Hypothalamus (tissue), 51 donors: ENCODE measurements at regions not wholly inside any gene's neighbourhood (a gene's known extent, or its start where the extent isn't known, plus 50 kb on each side); places are given as distances from the start of the nearest gene placed in this dataset.

Experiments
- DNase-seq, 51 donors: peaks; one replicate each; lab custom pipeline; 2025; lab: John Stamatoyannopoulos, UW

DNA sequence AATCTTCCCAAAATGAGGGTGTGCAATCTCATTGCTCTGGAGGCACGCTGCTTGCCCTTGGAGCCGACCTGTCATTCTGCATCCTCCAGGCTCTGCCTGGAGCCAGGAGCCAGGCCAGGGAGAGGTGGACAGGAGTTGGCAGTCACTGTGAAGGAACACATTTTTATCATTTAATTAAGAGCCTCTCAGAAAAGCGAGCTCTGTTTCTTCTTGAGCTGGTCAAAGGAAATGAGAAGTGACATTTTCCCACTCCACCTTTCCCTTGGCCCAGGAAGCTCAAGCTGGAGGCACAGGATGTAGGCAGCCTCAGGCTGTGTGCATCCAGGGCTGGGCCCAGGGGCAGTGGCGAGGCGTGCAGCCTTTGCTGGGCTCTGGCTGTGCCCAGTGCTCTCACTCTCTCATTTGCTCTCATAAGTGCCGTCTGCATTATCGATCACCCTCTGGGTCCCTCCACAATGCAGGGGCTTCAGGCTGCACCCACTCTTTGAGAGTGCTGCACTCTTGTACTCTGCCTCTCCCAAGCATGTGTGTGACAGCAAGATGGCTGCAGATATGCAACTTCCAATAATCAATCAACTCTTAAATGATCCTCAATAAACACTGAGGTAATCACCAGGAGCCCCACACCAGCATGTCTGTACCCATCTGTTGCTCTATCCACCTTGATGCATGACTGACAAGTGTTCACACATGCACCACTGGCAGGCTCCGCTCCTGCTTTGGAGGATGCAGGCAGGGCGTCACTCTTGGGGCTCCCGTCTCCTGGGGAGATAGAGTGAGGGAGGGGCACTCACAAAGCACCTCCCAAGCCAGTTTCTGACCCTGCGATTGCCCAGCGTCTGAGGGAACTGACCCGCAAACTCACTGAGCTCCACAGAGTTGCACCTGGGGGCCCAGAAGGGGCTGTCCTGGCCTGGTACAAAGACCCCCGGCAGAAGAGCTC, 171.4 kb downstream of the ZNF248 start:
- no peak for DNase-seq

DNA sequence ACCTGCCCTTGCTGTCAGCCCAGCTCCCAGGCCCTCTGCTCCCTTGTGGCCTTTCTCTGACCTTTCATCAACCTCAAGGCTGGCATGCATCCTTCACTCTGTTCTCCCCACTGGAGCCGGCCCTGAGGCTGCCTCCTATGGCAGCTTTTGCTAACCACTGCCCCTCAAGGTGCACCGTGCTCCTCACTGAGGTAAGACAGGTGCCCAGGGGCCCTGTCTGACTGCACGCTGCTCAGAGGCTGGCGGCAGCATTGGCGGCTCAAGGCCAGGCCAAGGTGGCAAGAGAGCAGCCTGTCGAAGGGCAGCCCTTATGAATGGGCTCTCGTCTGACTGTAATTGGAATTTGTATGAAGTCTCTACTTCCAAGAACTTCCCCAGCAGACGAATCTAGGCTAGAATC, 172.6 kb downstream of the ZNF248 start:
- DNase-seq: no peak

DNA sequence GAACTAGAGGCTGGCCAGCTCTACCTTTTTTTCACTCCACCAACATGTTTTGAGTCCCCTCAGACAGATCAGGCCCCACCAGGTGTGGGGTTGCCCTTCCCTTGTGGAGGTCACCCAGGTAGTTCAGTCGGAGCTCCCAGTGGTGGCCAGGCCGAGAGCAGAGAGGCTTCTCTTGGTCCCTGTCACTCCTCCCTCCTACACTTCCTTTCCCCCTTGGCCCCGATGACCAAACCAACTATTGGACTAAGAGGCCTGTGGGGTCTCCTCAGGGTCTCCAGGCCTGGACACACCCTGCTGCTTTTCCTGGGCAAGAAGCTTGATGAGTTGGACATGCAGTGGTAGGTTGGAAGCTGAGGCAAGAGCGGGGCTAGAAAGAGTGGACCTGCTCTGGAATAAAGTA, 174.8 kb downstream of the ZNF248 start:
- no peak for DNase-seq

DNA sequence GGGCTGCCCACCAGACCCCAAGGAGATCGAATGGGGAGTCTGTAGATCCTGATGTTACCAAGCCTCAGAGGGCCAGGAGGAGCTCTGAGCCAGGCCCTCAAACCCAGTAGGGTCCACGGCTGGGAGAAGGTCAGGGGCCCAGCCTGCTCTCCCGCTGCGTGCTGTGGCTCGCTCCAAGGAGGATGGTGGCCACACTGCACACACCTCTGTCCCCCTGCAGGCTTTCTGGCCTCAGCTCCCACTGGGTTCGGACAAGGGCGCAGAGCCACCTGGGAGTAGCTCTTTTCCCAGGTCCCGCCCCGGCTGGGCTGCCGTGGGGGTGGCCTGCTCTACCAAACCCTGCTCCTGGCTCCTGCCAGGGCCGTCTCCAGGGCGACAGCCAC, 175.8 kb downstream of the ZNF248 start:
- DNase-seq: no peak

DNA sequence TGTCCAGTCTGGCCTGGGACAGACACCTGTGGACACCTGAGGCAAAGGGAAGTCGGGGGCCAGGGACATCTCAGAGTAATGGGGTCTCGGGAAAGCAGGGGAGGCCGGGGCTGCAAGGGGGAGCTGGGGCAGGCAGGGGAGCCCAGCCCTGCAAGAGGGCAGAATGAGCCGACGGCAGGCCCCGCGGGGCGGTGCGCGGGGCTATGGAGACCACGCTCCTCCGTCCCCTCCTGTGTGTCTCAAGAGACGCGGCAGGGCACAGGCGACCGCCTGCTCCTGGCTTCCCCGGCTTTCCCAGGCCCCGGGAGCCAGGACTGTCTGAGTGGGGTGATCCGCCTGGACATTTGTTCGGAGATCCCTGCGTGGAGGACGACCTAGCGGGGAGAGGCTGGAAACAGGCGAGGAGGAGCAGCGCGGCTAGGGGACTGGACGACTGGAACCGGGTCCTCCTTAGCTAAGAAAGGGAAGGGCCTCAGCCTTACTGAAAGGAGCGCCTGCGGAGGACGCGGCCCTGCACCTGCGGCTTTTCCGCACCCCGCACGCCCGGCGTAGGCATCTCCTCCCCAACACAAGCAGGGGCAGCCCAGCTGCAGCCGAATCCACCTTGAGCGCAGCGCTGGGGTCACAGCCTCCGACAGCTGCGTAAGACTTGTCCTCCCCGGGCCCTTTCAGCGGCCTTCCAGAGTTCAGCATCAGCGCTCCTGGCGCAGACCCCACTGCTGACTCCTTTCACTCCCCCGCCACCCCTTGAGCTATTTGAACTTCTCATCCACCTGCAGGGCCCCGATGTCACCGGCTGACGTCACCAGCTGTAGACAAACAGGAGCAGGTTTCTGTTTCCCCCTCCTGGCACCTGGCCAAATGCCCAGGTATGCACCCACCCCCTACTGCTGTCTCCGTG, 176.4 kb downstream of the ZNF248 start:
- DNase-seq: no peak

DNA sequence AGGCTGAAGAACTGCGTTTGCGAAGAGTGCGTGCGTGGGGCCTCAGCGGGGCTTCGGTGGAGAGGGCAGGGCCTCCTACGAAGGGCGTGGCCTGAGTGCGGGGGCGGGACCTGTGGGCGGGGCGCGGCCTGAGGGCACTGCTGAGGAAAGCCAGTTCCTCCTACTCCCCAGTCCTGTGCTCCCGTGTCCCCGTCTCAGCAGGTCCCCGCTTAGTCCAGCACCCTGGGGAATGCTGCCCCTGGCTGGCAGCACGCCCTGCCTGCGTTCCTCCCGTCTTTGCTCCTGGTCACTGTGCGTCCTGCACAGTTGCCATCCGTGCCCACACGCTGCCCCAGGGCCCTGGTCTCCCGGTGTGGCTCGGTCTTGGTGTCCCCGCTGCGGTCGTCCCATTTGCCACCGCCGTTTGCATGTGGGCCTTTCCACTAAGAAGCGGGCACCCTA, 177.1 kb downstream of the ZNF248 start:
- no peak for DNase-seq

DNA sequence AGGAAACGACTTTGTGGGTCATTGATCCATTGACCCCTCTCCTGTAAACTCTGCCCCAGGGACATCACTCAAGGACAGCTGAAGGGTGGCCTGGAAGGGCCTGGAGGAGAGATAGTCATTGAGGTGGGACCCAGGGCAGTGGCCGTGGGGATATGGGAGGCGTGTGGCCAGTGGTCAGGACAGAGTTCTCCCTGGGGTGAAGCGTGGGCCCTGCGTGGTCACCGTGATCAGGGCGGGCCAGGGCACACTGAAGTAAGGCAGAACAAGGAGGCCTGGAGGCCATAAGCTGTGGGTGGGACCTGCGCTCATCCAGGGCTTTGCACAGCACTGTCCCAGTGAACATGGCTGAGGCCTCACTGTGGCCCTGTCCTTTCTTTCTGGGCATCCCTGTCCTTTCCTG, 177.9 kb downstream of the ZNF248 start:
- DNase-seq: no peak

DNA sequence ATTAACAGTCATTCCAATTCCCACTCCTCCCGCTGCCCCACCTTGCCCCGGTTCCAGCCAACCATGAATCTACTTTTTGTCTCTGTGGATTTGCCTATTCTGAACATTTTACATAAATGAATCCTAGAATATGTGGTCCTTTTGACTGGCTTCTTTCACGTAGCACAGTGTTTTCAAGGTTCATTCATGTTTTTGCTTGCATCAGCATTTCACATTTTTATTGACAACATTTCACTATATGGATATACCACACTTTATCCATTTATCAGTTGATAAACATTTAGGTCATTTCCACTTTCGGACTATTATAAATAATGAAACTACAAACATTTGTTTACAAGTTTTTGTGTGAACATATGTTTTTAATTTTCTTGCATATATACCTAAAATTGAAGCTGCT, 182.0 kb downstream of the ZNF248 start:
- DNase-seq: no peak

DNA sequence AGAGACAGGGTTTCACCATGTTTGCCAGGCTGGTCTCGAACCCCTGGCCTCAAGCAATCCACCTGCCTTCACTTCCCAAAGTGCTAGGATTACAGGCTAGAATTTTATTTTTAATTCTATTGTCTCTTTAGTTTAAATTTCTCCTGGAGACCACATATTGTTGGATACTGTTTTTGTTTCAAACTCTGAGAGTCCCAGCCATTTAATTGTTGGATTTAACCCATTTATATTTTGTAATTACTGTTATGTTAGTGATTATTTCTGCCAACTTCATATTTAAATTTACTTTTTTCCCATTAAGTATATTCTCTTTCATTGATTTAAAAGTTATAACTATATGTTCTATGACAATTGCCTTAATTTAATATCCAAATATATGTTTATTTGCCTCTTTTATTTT, 185.6 kb downstream of the ZNF248 start:
- no peak for DNase-seq

DNA sequence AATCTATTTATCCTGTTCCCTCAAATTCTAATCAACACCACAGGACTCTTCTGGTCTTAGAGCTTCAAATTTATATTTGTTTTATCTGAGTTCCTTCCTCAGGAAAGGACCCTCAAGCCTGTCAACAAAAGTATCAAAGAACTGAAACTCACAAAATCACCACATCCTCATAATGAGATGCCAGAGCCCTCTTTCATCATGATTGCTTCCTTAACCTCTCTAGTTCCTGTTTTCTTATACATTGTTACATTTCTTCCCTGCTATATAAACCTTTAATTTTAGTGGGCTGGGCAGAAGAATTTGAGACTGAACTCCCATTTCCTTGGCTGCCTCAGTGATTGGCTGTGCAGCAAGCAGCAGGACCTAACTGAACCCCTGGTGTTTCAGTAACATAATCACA, 189.7 kb downstream of the ZNF248 start:
- DNase-seq: no peak

DNA sequence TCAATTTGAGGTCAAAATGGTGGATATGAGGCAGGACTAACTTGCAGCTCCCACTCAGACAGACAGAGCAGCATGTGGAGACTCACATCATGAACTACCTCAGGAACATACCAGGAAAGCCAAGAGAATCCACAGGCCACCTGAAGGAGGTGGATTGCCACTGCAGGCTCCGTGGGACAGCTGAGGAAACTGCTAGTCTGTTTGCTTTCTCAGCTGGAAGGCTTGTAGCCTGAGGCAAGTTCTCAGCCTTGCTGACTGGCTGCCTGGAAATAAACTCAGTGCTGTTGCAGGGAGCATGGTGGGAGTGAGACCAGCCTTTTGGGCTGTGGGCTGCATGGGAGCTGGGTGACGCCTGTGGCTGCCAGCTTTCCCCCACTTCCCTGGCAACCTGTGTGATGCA, 202.9 kb downstream of the ZNF248 start:
- DNase-seq: no peak

DNA sequence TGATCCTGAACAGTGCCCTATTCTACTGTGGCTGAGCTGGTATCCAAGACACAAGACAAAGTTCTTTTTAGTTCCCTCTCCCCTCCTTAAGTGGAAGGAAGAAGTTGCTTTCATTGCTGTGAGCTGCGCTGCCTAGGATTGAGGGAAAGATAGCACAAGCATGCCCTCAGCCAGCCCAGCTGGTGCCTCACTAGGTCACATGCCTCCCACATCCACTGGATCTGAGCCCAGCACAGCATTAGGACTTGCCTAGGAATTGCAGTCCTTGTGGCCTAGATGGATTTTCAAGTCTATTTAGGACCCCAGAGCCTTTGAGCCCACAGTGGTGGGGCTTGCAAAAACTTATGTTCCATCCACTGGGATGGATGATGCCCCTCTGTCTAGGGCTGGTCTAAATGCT, 214.2 kb downstream of the ZNF248 start:
- DNase-seq: peak in 1 of 51 donors; percentile 2

DNA sequence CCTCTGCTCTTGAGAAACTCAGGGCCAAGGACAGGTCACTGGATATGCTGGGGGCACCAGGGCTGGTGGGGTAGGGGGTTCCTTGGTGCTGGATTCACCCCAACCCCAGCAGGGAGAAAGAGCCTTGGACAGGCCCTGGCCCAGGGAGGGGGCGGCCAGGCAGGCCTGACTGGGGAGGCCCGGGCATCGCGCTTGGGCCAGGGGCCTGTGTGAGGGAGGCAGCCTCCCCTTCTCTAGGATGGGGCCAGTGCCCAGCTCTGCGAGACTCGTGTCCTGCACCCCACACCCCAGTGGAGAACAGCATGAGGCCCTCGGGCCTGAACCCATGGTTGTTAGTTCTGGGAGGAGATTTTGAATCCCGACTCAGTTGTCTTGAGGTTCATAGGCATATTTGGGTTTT, 217.1 kb downstream of the ZNF248 start:
- no peak for DNase-seq

DNA sequence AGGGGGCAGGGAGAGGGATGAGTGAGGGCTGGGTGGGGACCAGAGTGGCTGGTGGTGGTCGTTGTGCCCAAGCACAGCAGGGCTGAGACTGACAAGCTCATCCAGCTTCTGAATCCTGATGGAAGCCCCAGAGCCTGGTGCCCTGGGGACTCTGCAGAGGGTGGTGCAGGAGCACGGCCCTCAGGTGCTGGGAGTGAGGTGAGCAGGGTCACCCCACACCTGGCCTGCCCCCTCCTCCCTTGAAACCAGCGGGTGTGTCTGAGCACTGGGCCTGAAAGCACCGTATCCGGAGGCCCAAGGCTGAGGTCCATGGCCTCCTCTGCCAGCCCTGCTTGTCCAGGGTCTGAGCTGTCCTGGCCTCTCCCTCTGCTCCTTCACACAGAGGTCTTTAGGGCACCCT, 218.2 kb downstream of the ZNF248 start:
- DNase-seq: no peak

DNA sequence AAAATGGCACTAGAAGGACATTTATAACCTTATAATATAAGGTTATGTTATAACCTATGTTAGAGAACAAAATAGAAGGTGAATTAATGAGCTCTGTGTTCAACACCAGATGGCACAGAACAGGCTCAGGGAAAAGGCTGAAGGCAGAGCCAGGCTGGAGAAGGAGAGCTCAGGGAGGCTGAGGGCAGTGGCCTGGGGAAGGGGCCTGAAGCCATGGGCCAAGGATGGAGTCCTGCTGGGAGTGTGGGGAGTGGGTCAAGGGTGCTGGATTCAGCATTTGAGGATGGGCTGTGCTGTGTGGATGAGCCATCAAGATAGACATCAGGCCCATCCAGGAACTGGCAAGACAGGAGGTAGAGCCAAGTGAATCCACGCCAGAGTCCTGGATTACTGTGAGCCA, 218.8 kb downstream of the ZNF248 start:
- DNase-seq: no peak

DNA sequence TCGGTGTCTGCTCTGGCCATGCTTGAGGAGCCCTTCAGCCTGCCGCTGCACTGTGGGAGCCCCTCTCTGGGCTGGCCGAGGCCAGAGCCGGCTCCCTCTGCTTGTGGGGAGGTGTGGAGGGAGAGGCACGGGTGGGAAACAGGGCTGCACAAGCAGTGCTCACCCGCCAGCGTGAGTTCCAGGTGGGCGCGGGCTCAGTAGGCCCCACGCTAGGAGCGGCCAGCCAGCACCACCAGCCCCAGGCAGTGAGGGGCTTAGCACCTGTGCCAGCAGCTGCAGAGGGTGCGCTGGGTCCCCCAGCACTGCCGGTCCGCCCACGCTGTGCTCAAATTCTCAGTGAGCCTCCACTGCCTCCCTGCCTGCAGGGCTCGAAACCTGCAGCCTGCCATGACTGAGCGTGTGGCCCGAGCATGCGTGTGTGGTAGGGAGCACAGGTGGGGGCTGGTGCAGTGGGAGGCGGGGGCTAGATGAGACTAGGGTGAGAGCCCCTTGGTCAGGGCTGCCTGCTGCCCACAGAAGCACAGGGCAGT, 223.0 kb downstream of the ZNF248 start:
- DNase-seq: no peak

DNA sequence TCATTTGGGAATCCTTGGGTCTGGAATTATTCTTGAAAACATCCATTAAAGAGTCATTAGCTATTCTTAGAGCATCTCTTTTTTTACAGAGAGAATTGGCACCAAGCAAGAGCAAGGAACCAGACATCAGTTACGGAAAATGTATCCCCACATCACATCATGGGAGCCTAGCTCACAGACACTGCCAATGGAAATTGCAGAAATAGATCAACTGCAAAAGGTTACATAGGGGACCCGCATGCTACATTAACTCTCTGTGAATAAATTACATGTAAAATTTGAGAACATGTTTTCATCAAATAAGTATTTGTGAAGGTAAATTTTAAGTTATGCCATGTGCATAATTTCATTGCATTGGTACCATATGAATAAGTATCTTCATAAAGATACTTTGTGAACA, 224.8 kb downstream of the ZNF248 start:
- DNase-seq: no peak

DNA sequence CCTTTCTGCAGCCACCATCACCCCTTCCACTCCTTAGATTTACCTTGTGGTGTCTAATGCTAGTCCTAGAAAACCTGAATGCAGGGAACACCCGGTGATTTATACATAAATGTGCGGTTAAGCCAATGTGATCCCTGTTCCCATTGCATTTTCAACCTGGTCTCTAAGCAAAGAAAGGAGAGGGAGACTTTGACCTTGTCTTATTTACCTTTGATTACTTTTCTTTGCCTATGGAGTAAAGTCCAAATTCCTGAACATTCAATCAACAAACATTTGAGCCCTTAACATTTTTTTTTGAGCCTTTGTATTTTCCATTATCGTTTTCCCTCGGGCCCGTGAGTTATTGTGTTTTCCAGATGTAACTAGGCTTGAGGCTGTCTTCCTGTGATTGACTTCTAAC, 233.9 kb downstream of the ZNF248 start:
- no peak for DNase-seq

DNA sequence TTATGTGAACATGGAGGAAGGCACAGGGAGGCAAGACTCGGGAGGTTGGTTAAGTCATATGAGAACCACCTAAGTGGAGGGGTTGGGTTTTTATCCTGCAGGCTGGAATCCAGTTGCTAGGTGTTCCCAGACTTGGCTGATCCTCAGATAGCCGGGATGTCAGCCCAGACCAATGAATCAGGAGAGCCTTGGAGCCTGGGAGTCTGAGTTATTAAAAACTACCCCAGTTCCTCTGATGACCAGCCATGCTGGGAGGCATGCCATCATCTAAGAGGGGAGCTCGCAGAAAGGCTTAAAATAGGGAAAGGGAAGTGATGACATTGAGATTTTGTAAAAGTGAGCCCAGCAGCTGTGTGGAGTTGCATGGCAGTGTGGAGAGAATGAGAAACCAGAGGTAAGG, 238.1 kb downstream of the ZNF248 start:
- peak in 1 of 51 donors; percentile 9 for DNase-seq

DNA sequence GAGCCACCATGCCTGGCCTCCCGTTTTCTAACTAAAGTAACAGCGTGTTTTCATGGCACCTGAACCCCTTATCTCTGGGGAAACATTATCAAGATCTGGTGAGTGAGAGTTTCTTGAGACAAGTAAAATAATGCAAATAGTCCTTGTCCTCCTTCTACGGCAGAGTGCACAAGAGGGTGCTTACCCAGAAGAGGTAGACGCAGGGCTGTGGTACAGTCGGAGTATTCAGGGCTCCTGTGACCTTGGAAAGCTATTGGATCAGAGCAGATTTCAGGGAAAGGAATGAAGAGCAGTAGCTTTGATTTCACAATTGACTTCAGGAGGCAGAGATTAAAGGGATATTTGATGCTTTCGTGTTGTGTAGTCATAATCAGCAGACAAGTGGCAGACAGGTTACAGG, 269.1 kb downstream of the ZNF248 start:
- DNase-seq: no peak

DNA sequence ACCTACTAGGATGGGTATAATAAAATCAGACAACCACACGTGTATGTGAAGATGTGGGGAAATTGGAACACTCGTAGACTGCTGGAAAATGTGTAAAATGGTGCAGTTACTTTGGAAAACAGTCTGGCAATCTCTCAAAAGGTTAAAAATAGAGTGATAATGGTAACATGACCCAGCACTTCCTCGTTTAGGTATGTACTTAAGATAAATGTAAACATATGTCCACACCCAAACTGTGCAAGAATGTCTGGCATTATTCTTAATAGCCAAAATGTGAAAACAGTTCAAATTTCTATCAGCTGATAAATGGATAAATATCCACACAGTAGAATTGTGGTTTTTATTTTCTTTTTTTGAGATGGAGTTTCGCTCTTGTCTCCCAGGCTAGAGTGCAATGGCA, 272.8 kb downstream of the ZNF248 start:
- DNase-seq: no peak
